Suprapubic skin (tissue), 4 donors: ENCODE measurements at regions not wholly inside any gene's neighbourhood (a gene's known extent, or its start where the extent isn't known, plus 50 kb on each side); places are given as distances from the start of the nearest gene placed in this dataset.

Source experiments
- DNase-seq, 2 donors: peaks; one replicate each; pipeline ENCODE4 v3.0.0-alpha.2; 2019; ENCODE audit warnings: low spot score in 2 of 2
- H3K27ac ChIP-seq: fragments of 200-600 bp; sonication (generic); one replicate; pipeline ENCODE4 v1.5.1; 2019
- H3K27me3 ChIP-seq: fragments of 200-600 bp; sonication (generic); one replicate; pipeline ENCODE4 v1.5.1; 2019
- H3K36me3 ChIP-seq: fragments of 200-600 bp; sonication (generic); one replicate; pipeline ENCODE4 v1.5.1; 2019
- H3K4me1 ChIP-seq: fragments of 200-600 bp; sonication (generic); one replicate; pipeline ENCODE4 v1.5.1; 2019
- H3K4me3 ChIP-seq: fragments of 200-600 bp; sonication (generic); one replicate; pipeline ENCODE4 v1.5.1; 2019; ENCODE audit warnings: mild to moderate bottlenecking
- H3K9me3 ChIP-seq: fragments of 200-600 bp; sonication (generic); one replicate; pipeline ENCODE4 v1.5.1; 2019
- CTCF ChIP-seq, 2 donors: fragments of 200-600 bp in 1 of 2; fragments of 450-650 bp in 1 of 2; sonication (generic) in 1 of 2; IDR thresholded peaks; one replicate each; pipeline ENCODE4 v1.5.1; 2016 to 2019; ENCODE audit warnings: antibody characterized with exemption in 2 of 2, mild to moderate bottlenecking in 1 of 2, moderate library complexity in 1 of 2
- EP300 ChIP-seq: sonication (generic); formaldehyde crosslinking; IDR thresholded peaks from one replicate; pipeline ENCODE4 v1.6.1; 2017; ENCODE audit warnings: antibody characterized with exemption
- POLR2A ChIP-seq, 2 donors: fragments of 450-650 bp; IDR thresholded peaks; one replicate each; pipeline ENCODE4 v1.6.1; 2017; ENCODE audit warnings: antibody characterized with exemption in 2 of 2, mild to moderate bottlenecking in 2 of 2, moderate library complexity in 2 of 2
- POLR2AphosphoS5 ChIP-seq, 3 donors: sonication (generic); formaldehyde crosslinking; IDR thresholded peaks; one replicate each; pipeline ENCODE4 v1.6.1; 2017; ENCODE audit warnings: antibody characterized with exemption in 3 of 3
- WGBS: methylation state at CpG from one replicate; pipeline ENCODE4 v1.1.5; 2018; 5-methylcytosine and 5-hydroxymethylcytosine counted together

- no peaks in the 10 kb centered on the region for H3K27me3 ChIP-seq
- TF ChIP-seq CTCF (IDR thresholded peaks at IDR 0.05) (no peak), POLR2AphosphoS5 (IDR thresholded peaks at IDR 0.05) (no peak), POLR2A (IDR thresholded peaks at IDR 0.05) (no peak), EP300 (no peak)
- no peaks in the 10 kb centered on the region for H3K36me3 ChIP-seq
- no peaks in the 10 kb centered on the region for H3K9me3 ChIP-seq
- 89% methylated on average over 3 of the region's 3 CpGs for WGBS
- H3K27ac ChIP-seq: no peak overlapping the region
- H3K4me1 ChIP-seq: peaks cover 7% of the 10 kb centered on the region
- no peak overlapping the region for H3K4me3 ChIP-seq
- DNase-seq: no peak
These were observed 163.3 kb upstream of the STK17B start for GRCh38 chr2:196334710-196335109.

GRCh38 chr2:196335221-196335634 is 163.8 kb upstream of the STK17B start:
- DNase-seq: no peak
- WGBS: 68% methylated on average over 6 of the region's 6 CpGs
- Histone ChIP-seq H3K4me3 (no peak overlapping the region), H3K27ac (no peak overlapping the region), H3K27me3 (no peaks in the 10 kb centered on the region), H3K4me1 (peaks cover 7% of the 10 kb centered on the region), H3K9me3 (no peaks in the 10 kb centered on the region), H3K36me3 (no peaks in the 10 kb centered on the region)
- TF ChIP-seq CTCF (IDR thresholded peaks at IDR 0.05) (no peak), POLR2AphosphoS5 (IDR thresholded peaks at IDR 0.05) (no peak), EP300 (no peak), POLR2A (IDR thresholded peaks at IDR 0.05) (no peak)

- no peak for TF ChIP-seq EP300
- TF ChIP-seq POLR2AphosphoS5 (IDR thresholded peaks at IDR 0.05): no peak
- no peak for TF ChIP-seq CTCF (IDR thresholded peaks at IDR 0.05)
- no peak for TF ChIP-seq POLR2A (IDR thresholded peaks at IDR 0.05)
- no peak for DNase-seq
- no peaks in the 10 kb centered on the region for H3K9me3 ChIP-seq
- H3K4me3 ChIP-seq: no peak overlapping the region
- no peaks in the 10 kb centered on the region for H3K36me3 ChIP-seq
- H3K27me3 ChIP-seq: no peaks in the 10 kb centered on the region
- H3K4me1 ChIP-seq: peaks cover 7% of the 10 kb centered on the region
- WGBS: 86% methylated on average over 6 of the region's 6 CpGs
- no peak overlapping the region for H3K27ac ChIP-seq
These were observed 164.8 kb upstream of the STK17B start for GRCh38 chr2:196336207-196336606.

- 65% methylated on average over 4 of the region's 4 CpGs for WGBS
- H3K4me1 ChIP-seq: peaks cover 2% of the 10 kb centered on the region
- no peaks in the 10 kb centered on the region for H3K36me3 ChIP-seq
- H3K27ac ChIP-seq: no peak overlapping the region
- no peak overlapping the region for H3K4me3 ChIP-seq
- TF ChIP-seq POLR2AphosphoS5 (IDR thresholded peaks at IDR 0.05) (no peak), EP300 (no peak), POLR2A (IDR thresholded peaks at IDR 0.05) (no peak), CTCF (IDR thresholded peaks at IDR 0.05) (no peak)
- no peaks in the 10 kb centered on the region for H3K9me3 ChIP-seq
- DNase-seq: no peak
- H3K27me3 ChIP-seq: no peaks in the 10 kb centered on the region
These were observed 165.3 kb upstream of the STK17B start for GRCh38 chr2:196336715-196337114.

- H3K9me3 ChIP-seq: no peaks in the 10 kb centered on the region
- TF ChIP-seq POLR2A (IDR thresholded peaks at IDR 0.05) (no peak), EP300 (no peak), POLR2AphosphoS5 (IDR thresholded peaks at IDR 0.05) (no peak), CTCF (IDR thresholded peaks at IDR 0.05) (no peak)
- H3K27me3 ChIP-seq: no peaks in the 10 kb centered on the region
- H3K27ac ChIP-seq: no peak overlapping the region
- no peak overlapping the region for H3K4me3 ChIP-seq
- no peaks in the 10 kb centered on the region for H3K4me1 ChIP-seq
- H3K36me3 ChIP-seq: no peaks in the 10 kb centered on the region
- no peak for DNase-seq
- WGBS: 50% methylated on average over 6 of the region's 6 CpGs
These were observed 166.0 kb upstream of the STK17B start for GRCh38 chr2:196337208-196337953.
